Thyroid gland (tissue), 4 donors: ENCODE measurements at regions not wholly inside any gene's neighbourhood (a gene's known extent, or its start where the extent isn't known, plus 50 kb on each side); places are given as distances from the start of the nearest gene placed in this dataset.

ENCODE experiments used
- CTCF ChIP-seq, 6 experiments: fragments of 200-600 bp in 3 of 6; fragments of 450-650 bp in 3 of 6; sonication (generic) in 3 of 6; IDR thresholded peaks; one replicate each; pipeline ENCODE4 v1.5.1; 2016 to 2019; ENCODE audit warnings: antibody characterized with exemption in 6 of 6, mild to moderate bottlenecking in 2 of 6, inconsistent platforms in 1 of 6, moderate library complexity in 1 of 6
- POLR2A ChIP-seq, 2 donors: fragments of 450-650 bp; IDR thresholded peaks; one replicate each; pipeline ENCODE4 v1.6.1; 2017; ENCODE audit warnings: antibody characterized with exemption in 2 of 2, mild to moderate bottlenecking in 2 of 2, moderate library complexity in 1 of 2

DNA sequence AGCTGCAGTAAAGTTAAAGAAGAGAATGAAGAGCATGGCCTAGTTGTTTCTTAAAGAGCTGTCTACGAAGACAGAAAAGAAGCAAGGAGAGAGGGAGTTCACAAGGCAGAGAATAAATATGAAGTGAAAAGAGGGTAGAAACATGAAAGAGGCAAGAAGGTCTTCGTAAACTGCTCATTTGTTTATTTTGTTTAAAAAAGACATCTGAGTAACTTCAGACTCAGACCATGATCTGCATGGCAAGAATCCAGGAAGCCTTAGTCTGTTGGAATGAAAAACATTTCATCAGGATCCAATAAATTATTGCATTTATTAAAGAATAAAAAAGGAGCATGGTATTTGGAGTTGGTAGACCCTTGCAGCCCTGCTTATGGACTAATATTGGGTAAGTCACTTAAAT lies 151.1 kb downstream of the SEM1 start:
- no peak for TF ChIP-seq CTCF (IDR thresholded peaks at IDR 0.05)
- TF ChIP-seq POLR2A (IDR thresholded peaks at IDR 0.05) = no peak
